ENCODE measurements at regions not wholly inside any gene's neighbourhood (a gene's known extent, or its start where the extent isn't known, plus 50 kb on each side); places are given as distances from the start of the nearest gene placed in this dataset.
"Not testable (repeated sequence)": the region's sequence is repeated elsewhere in the genome, so short reads cannot be mapped to it uniquely, and the experiment has no call there.

GRCh38 chr1:4135853-4136252 lies 235.8 kb upstream of the C1orf174 start:
- DNase-seq (ENCODE audit: low read depth in 4 of 4, low spot score in 1 of 4), result not testable (repeated sequence)

GRCh38 chr1:4137621-4138415 lies 237.7 kb upstream of the C1orf174 start:
- DNase-seq (ENCODE audit: low read depth in 4 of 4, low spot score in 1 of 4), result no peak

GRCh38 chr1:4139646-4140045 lies 239.6 kb upstream of the C1orf174 start:
- DNase-seq (ENCODE audit: low read depth in 4 of 4, low spot score in 1 of 4), result no peak

- no peak for DNase-seq (ENCODE audit: low read depth in 4 of 4, low spot score in 1 of 4)
These were observed 240.2 kb upstream of the C1orf174 start for GRCh38 chr1:4140241-4140640.

GRCh38 chr1:4140821-4141220 lies 240.7 kb upstream of the C1orf174 start:
- DNase-seq (ENCODE audit: low read depth in 4 of 4, low spot score in 1 of 4), result no peak

- DNase-seq (ENCODE audit: low read depth in 4 of 4, low spot score in 1 of 4), result no peak
These were observed 244.4 kb upstream of the C1orf174 start for GRCh38 chr1:4144349-4144971.

- no peak for DNase-seq (ENCODE audit: low read depth in 4 of 4, low spot score in 1 of 4)
These were observed 246.0 kb upstream of the C1orf174 start for GRCh38 chr1:4146101-4146500.

- no peak for DNase-seq (ENCODE audit: low read depth in 4 of 4, low spot score in 1 of 4)
These were observed 246.5 kb upstream of the C1orf174 start for GRCh38 chr1:4146614-4147013.

- no peak for DNase-seq (ENCODE audit: low read depth in 4 of 4, low spot score in 1 of 4)
These were observed 247.4 kb upstream of the C1orf174 start for GRCh38 chr1:4147509-4147908.

GRCh38 chr1:4149281-4149680 lies 249.2 kb upstream of the C1orf174 start:
- no peak for DNase-seq (ENCODE audit: low read depth in 4 of 4, low spot score in 1 of 4)

- no peak for DNase-seq (ENCODE audit: low read depth in 4 of 4, low spot score in 1 of 4)
These were observed 249.8 kb upstream of the C1orf174 start for GRCh38 chr1:4149831-4150230.

- DNase-seq (ENCODE audit: low read depth in 4 of 4, low spot score in 1 of 4), result no peak
These were observed 250.2 kb upstream of the C1orf174 start for GRCh38 chr1:4150262-4150661.

- no peak for DNase-seq (ENCODE audit: low read depth in 4 of 4, low spot score in 1 of 4)
These were observed 252.2 kb upstream of the C1orf174 start for GRCh38 chr1:4152266-4152665.

GRCh38 chr1:4153571-4153970 lies 253.5 kb upstream of the C1orf174 start:
- no peak for DNase-seq (ENCODE audit: low read depth in 4 of 4, low spot score in 1 of 4)

GRCh38 chr1:4156241-4156973 lies 256.3 kb upstream of the C1orf174 start:
- no peak for DNase-seq (ENCODE audit: low read depth in 4 of 4, low spot score in 1 of 4)

GRCh38 chr1:4160181-4160580 lies 260.1 kb upstream of the C1orf174 start:
- no peak for DNase-seq (ENCODE audit: low read depth in 4 of 4, low spot score in 1 of 4)

- no peak for DNase-seq (ENCODE audit: low read depth in 4 of 4, low spot score in 1 of 4)
These were observed 261.4 kb upstream of the C1orf174 start for GRCh38 chr1:4161366-4162006.

GRCh38 chr1:4164965-4165364 lies 264.9 kb upstream of the C1orf174 start:
- no peak for DNase-seq (ENCODE audit: low read depth in 4 of 4, low spot score in 1 of 4)

GRCh38 chr1:4165686-4166300 lies 265.7 kb upstream of the C1orf174 start:
- DNase-seq (ENCODE audit: low read depth in 4 of 4, low spot score in 1 of 4), result no peak

- no peak for DNase-seq (ENCODE audit: low read depth in 4 of 4, low spot score in 1 of 4)
These were observed 266.6 kb upstream of the C1orf174 start for GRCh38 chr1:4166713-4167112.

- DNase-seq (ENCODE audit: low read depth in 4 of 4, low spot score in 1 of 4), result no peak
These were observed 269.9 kb upstream of the C1orf174 start for GRCh38 chr1:4169991-4170390.
